Ectodermal cell (in vitro differentiated cells): ENCODE measurements at regions not wholly inside any gene's neighbourhood (a gene's known extent, or its start where the extent isn't known, plus 50 kb on each side); places are given as distances from the start of the nearest gene placed in this dataset.

Source experiments
- H3K27ac ChIP-seq: 2 replicates; pipeline ENCODE4 v1.7.0; 2013; ENCODE audit warnings: mild to moderate bottlenecking, low read depth, low read length; ENCODE audit not compliant: insufficient read depth, poor library complexity, severe bottlenecking
- H3K27me3 ChIP-seq: 2 replicates; pipeline ENCODE4 v1.7.0; 2013; ENCODE audit warnings: mild to moderate bottlenecking, low read length; ENCODE audit not compliant: insufficient read depth, control insufficient read depth, poor library complexity, severe bottlenecking
- H3K36me3 ChIP-seq: one replicate; pipeline ENCODE4 v1.7.0; 2013; ENCODE audit warnings: low read length; ENCODE audit not compliant: control insufficient read depth, insufficient read depth
- H3K4me1 ChIP-seq: one replicate; pipeline ENCODE4 v1.7.0; 2013; ENCODE audit warnings: low read length; ENCODE audit not compliant: control insufficient read depth, insufficient read depth
- H3K4me3 ChIP-seq: 2 replicates; pipeline ENCODE4 v1.7.0; 2013; ENCODE audit warnings: low read depth, low read length, control low read depth; ENCODE audit not compliant: insufficient read depth
- H3K9me3 ChIP-seq: 2 replicates; pipeline ENCODE4 v1.7.0; 2013; ENCODE audit warnings: mild to moderate bottlenecking, low read length, moderate library complexity; ENCODE audit not compliant: control insufficient read depth
- WGBS, 2 experiments: methylation state at CpG; one replicate each; pipeline ENCODE4 v1.1.7; 2013; ENCODE audit warnings: missing lambda C conversion rate in 2 of 2; 5-methylcytosine and 5-hydroxymethylcytosine counted together

DNA sequence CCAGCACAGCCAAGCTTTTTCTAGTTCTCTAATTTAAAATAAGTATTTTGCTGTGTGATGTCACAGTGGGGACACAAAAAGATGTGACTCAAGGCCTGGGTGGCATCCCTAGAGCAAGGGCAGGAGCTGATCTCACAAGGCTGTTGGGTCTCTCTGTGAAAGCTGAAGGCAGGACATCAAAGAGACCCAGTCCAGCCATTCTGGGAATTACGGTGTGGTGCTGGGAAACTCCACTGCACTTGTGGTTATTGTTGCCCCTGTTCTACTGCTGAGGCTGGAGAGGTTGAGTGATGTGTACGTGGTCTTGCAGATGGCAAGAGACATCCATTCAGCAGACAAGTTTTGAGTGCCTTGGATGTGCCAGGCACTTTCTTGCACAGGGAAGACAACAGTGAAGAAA, 352.9 kb downstream of the CYRIA start:
- Histone ChIP-seq H3K27me3 (no peaks in the 10 kb centered on the region), H3K4me3 (no peak overlapping the region), H3K4me1 (peaks cover 13% of the 10 kb centered on the region), H3K27ac (no peak overlapping the region), H3K9me3 (no peaks in the 10 kb centered on the region), H3K36me3 (no peaks in the 10 kb centered on the region)
- WGBS, 2 experiments: 94 to 97% methylated on average over 2 of the region's 2 CpGs

DNA sequence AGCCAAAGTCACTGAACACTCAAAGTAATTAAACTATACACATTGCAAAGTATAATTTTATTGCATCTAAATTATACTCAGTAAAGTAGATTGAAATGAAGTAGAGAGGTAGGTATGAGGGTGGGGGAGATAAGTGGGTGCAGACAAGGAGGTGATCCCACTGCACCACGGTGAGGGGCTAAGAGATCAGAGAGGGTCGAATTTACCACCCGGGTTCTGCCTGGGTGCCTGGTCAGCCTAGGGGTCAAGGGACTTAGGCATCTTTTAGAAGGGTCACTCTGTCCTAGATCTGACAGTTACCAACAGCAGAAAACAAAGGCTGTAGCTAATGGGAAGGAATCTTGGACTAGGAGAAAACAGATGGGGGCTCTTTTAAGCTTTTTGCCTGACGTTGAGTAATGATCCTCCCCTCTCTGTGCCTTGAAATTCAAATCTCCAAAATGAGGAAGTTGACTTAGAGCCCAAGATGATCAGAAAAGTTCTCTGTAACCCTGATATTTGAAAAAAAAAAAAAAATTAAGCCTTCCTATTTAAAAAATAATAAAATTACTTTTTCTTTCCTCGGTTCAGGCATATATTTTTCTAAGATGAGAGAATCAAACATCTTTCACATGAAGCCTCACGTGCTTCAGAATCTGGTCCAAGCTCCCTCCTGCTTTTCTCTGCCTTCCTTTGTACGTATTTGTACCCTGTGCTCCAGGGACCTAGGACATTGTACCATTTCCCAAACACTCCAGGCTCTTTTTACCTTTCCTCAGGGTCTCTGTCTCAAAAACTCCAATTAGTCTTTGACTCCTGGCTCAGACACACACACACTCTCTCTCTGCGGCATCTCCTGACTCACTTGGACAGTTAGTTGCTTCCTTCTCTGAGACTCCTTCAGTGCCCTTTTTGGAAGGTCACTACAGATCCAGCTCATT, 353.9 kb downstream of the CYRIA start:
- no peaks in the 10 kb centered on the region for H3K27me3 ChIP-seq
- 76 to 81% methylated on average over 8 of the region's 8 CpGs for WGBS, 2 experiments
- H3K4me3 ChIP-seq: no peak overlapping the region
- no peaks in the 10 kb centered on the region for H3K9me3 ChIP-seq
- H3K27ac ChIP-seq: no peak overlapping the region
- H3K4me1 ChIP-seq: peaks cover 13% of the 10 kb centered on the region
- no peaks in the 10 kb centered on the region for H3K36me3 ChIP-seq

DNA sequence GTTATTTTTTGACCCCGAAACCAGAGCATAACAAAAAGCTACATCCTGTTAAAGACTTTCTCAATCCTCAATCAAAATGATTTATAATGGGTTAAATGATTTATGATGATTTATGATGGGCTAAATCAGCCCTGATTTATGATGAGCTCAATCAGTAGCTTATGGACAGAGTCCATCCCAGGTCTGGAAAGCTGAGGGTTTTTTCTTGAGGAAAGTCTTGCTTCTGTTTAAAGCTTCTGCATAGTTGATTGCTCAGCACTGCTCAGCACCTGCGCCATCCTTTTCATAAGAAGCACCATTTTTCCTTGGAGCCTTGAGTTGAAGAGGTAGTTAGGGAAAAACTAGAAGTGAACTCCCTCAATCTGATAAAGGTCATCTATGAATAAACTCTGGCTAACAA, 356.8 kb downstream of the CYRIA start:
- 100% methylated on average over 1 to 2 of the region's 2 CpGs for WGBS, 2 experiments
- no peak overlapping the region for H3K4me3 ChIP-seq
- H3K27me3 ChIP-seq: no peaks in the 10 kb centered on the region
- no peaks in the 10 kb centered on the region for H3K9me3 ChIP-seq
- peaks cover 23% of the 10 kb centered on the region for H3K4me1 ChIP-seq
- H3K27ac ChIP-seq: no peak overlapping the region
- H3K36me3 ChIP-seq: no peaks in the 10 kb centered on the region

DNA sequence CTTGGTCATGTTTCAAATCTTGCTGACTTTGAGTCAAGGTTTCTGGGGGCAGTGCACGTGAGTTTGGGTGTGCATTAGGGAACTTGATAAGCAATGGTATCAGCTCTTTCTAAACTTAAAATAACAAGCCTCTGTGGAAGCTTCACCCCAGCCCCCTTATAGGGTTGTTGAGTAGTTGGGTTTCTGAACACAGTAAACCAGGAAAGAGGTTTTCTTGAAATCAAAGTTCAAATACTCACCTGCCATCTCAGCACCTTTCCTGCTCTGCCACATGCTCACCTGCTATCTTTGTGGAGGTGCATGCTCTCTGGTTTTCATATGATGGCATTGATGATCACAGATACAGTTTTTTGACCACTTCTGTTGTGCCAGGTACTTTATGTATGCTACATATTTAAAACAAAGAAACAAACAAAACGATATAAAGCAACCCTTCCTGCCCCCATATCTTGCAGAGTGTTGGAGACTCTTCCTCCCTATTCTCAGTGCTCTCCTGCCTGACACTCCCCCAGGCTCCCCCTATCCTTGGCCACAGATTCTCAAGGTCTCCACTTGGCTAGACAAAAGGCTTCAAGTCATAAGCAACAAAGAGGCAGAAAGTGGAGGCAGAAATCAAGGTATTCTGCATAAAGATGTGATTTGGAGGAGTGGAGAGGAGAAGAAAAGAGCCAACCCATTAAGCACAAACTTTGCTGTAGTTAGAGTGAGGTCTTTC, 360.6 kb downstream of the CYRIA start:
- Histone ChIP-seq H3K27ac (no peak overlapping the region), H3K9me3 (no peaks in the 10 kb centered on the region), H3K27me3 (no peaks in the 10 kb centered on the region), H3K36me3 (no peaks in the 10 kb centered on the region), H3K4me1 (peaks cover 20% of the 10 kb centered on the region), H3K4me3 (no peak overlapping the region)
- WGBS, 2 experiments: 48 to 85% methylated on average over 1 to 2 of the region's 2 CpGs

DNA sequence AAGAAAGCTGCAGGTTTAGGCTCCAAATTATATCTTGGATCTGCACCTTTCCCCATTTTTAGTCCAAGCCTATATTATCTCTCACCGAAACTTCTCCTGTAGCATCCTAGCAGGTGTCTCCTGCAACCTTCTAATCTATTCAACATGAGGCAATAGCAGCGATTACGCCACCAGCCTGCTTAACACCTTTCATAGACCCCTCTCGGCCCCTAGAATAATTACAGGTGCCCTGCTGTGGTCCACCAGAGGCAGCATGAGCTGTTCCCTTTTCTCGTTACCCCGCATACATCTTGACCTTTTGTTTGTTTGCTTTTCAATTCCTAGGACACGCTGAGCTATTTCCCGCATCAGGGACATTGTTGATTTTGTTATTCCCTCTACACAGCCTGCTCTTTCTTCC, 361.9 kb downstream of the CYRIA start:
- no peak overlapping the region for H3K27ac ChIP-seq
- no peaks in the 10 kb centered on the region for H3K36me3 ChIP-seq
- no peaks in the 10 kb centered on the region for H3K9me3 ChIP-seq
- H3K27me3 ChIP-seq: no peaks in the 10 kb centered on the region
- H3K4me3 ChIP-seq: no peak overlapping the region
- peaks cover 20% of the 10 kb centered on the region for H3K4me1 ChIP-seq
- WGBS, 2 experiments: 24 to 27% methylated on average over 8 of the region's 8 CpGs

DNA sequence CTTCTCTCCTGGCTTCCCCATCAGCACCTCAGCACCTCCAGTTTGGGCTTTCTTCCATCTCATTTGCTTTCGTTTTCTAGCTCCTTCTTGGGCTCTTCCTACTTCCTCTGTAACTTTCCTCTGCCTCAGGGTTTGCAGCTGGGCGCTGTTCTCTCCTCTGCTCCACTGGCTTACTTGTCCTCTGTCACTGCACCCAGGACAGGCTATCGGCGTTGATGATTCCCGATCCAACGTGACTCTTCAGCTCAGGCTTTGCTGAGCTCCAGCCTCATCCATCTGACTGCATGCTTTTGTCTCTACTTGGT, 362.4 kb downstream of the CYRIA start:
- H3K4me1 ChIP-seq: peaks cover 20% of the 10 kb centered on the region
- H3K4me3 ChIP-seq: no peak overlapping the region
- 52 to 63% methylated on average over 6 of the region's 6 CpGs for WGBS, 2 experiments
- no peaks in the 10 kb centered on the region for H3K9me3 ChIP-seq
- no peak overlapping the region for H3K27ac ChIP-seq
- H3K27me3 ChIP-seq: no peaks in the 10 kb centered on the region
- H3K36me3 ChIP-seq: no peaks in the 10 kb centered on the region

DNA sequence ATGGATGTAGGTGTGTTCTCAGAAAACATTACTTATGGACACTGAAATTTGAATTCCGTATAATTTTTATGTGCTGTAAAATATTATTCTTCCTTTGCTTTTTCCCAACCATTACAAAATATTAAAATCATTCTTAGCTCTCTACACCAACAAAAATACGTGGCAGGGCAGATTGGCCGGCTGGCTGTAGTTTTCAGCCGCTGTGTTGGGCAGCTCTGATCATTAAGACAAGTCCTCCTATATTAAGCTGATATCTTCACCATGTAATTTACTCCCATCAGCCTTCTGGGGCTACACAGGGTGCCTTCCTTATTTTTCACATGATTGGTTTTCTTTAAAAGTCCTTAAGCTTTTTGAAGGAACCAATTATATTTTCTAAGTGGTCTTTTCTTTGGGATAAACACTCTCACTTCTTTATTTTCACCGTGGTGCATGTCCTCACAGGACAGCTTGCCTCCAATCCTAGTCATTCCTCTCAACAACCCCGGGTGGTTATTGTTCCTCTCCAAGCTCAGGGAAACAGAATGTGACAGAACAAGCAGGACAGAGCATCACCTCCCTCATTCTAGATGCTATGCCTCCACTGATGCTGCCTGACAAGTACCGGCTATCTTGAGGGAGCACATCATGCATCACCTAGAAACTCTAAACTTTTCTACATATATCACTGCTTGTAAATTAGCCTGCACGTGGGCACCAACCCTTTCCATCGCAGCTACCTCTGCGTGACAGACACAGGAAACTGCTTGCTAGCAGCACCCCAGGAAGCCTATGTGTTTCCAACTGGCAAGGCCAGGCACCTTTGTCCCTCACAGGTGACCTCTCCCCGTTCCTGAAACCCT, 362.3 kb downstream of the MYCN start:
- Histone ChIP-seq H3K4me3 (no peak overlapping the region), H3K36me3 (no peaks in the 10 kb centered on the region), H3K9me3 (no peaks in the 10 kb centered on the region), H3K27me3 (no peaks in the 10 kb centered on the region), H3K27ac (no peak overlapping the region), H3K4me1 (peaks cover 20% of the 10 kb centered on the region)
- 62 to 71% methylated on average over 10 to 11 of the region's 11 CpGs for WGBS, 2 experiments

DNA sequence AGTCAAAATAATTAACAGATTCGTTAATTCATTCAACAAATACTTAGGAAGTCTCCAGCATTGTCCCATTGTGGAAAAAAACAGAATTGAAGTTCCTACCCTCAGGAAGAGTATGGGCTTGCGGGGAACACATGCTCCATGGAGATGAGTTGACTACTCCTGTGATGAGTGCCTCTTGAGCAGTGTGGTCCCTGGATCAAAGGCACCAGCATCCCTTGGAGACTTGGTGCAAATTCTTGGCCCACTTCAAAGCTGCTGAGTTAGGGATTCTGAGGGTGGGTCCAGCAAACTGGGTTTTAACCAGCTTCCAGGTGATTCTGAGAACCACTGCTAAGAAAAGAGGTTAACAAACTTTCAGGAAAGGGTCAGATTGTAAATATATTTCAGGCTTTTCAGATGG, 361.6 kb downstream of the MYCN start:
- no peaks in the 10 kb centered on the region for H3K36me3 ChIP-seq
- no peak overlapping the region for H3K4me3 ChIP-seq
- peaks cover 20% of the 10 kb centered on the region for H3K4me1 ChIP-seq
- no peaks in the 10 kb centered on the region for H3K27me3 ChIP-seq
- no peak overlapping the region for H3K27ac ChIP-seq
- no peaks in the 10 kb centered on the region for H3K9me3 ChIP-seq
- 96% methylated on average over 2 of the region's 2 CpGs for WGBS, 2 experiments

DNA sequence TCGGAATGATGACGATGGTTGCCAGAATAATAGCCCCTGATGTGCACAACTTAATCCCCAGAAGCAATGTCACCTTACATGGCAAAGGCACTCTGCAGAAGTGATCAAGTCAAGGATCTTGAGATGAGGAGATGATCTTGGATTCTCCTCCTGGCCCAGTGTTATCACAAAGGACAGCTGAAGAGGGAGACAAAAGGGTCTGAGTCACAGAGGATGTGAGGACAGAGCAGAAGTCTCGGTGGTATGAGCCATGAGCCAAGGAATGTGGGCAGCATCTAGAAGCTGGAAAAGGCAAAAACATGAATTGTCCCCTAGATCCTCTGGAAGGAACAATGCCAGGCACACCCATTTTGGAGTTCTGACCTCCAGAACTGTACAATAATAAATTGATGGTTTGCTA, 358.5 kb downstream of the MYCN start:
- Histone ChIP-seq H3K4me3 (no peak overlapping the region), H3K27ac (no peak overlapping the region), H3K9me3 (no peaks in the 10 kb centered on the region), H3K27me3 (no peaks in the 10 kb centered on the region), H3K36me3 (no peaks in the 10 kb centered on the region), H3K4me1 (peaks cover 11% of the 10 kb centered on the region)
- WGBS, 2 experiments: 97 to 99% methylated on average over 3 of the region's 3 CpGs
